ENCODE measurements at regions not wholly inside any gene's neighbourhood (a gene's known extent, or its start where the extent isn't known, plus 50 kb on each side); places are given as distances from the start of the nearest gene placed in this dataset.

GRCh38 chr2:64766841-64767669 is 113.3 kb upstream of the SERTAD2 start:
- TF ChIP-seq TAF1 (IDR thresholded peaks at IDR 0.05; ENCODE audit: borderline replicate concordance, low read depth, low read length) (peak; percentile 20; the same call in 1 of the 2 replicates), POLR2AphosphoS5 (IDR thresholded peaks at IDR 0.05; ENCODE audit: low read depth, low read length) (no peak)
- TF ChIP-seq, protein P1, sequence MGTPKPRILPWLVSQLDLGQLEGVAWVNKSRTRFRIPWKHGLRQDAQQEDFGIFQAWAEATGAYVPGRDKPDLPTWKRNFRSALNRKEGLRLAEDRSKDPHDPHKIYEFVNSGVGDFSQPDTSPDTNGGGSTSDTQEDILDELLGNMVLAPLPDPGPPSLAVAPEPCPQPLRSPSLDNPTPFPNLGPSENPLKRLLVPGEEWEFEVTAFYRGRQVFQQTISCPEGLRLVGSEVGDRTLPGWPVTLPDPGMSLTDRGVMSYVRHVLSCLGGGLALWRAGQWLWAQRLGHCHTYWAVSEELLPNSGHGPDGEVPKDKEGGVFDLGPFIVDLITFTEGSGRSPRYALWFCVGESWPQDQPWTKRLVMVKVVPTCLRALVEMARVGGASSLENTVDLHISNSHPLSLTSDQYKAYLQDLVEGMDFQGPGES (IDR thresholded peaks at IDR 0.05; ENCODE audit: low read depth, low read length), result no peak
- Histone ChIP-seq H3F3A (replicated peaks; ENCODE audit: insufficient read depth) (peaks cover 30% of the 10 kb centered on the region), H3K27me3 (ENCODE audit: insufficient read depth) (no peaks in the 10 kb centered on the region), H3K9ac (peak overlapping the region; percentile 90), H2AFZ (ENCODE audit: low read depth) (peak overlapping the region; percentile 71), H4K20me1 (ENCODE audit: insufficient read depth) (no peaks in the 10 kb centered on the region), H3K9me2 (no peaks in the 10 kb centered on the region), H3K4me3 (ENCODE audit: low read depth in 2 of 2, low read length in 1 of 2) (peak overlapping the region; percentile 63 to 73), H3K4me1 (ENCODE audit: control insufficient read depth in 1 of 2, insufficient read depth in 2 of 2, low read depth in 1 of 2, low read length in 1 of 2) (peaks cover 6 to 22% of the 10 kb centered on the region in 2 experiments), H3K36me3 (replicated peaks in 1 of 2; ENCODE audit: control insufficient read depth in 1 of 2, insufficient read depth in 2 of 2, low read length in 1 of 2) (no peaks in the 10 kb centered on the region), H3K79me2 (ENCODE audit: insufficient read depth) (no peaks in the 10 kb centered on the region), H3K4me2 (peak overlapping the region; percentile 85), H3K27ac (ENCODE audit: low read depth in 2 of 2, low read length in 1 of 2) (peak overlapping the region; percentile 94 to 98), H3K9me3 (no peaks in the 10 kb centered on the region)
- DNase-seq, result peak; percentile 23
- POLR2A ChIA-PET, result interaction anchor here (0.7 to 2.7 kb wide), 5 partner anchors 16 to 113 kb away, joined by 3 to 20 read pairs (median 4); partner anchors contain the start of gene SERTAD2
- WGBS (ENCODE audit: low lambda C conversion rate), result 6% methylated on average over 13 of the region's 13 CpGs
- CTCF ChIA-PET, result interaction anchor here (1.0 to 1.8 kb wide), 7 partner anchors 9 to 372 kb away, joined by 3 to 6 read pairs (median 5); no protein-coding TSS in a partner anchor

DNA sequence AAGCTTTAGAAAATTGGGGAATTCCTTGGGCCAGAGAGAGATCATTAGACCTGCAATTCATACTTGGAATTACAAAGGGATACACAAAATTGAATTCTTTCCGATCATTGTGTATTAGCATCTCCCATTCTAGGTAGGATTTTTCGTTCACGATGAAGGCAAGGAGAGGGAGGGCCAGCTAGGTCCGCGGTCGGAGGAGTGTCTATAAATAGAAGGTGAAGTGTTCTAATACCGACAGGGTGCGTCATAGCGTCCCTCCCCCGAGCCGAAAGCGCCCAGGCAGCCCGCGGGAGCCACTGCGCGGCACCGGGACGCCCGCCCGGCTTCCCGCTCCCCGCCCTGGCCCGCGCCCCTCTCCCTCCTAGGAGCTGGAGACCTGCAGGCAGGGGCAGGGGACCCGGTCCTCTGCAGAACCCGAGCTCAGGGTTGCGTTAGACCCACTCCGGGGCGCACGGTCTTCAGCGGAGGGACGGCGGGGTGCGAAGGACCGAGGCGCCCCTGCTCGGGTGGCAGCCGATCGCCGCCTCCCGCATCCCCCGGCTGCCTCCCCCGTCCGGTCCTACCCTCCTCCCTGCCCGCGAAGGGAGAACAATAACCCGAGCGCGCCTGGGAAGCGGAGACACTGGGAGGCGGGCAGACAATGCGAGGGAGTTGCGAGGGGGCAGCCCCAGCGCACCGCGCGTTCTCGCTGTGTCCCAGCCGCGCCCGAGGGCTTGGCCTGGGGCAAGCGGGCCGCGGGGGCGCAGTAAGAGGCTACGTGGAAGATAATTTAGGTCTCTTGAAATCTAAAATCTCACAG is 114.2 kb upstream of the SERTAD2 start:
- ChIA-PET POLR2A (interaction anchor here (0.7 to 2.7 kb wide), 5 partner anchors 17 to 114 kb away, joined by 3 to 20 read pairs (median 4); partner anchors contain the start of gene SERTAD2), CTCF (interaction anchor here (1.0 to 1.8 kb wide), 7 partner anchors 10 to 371 kb away, joined by 3 to 6 read pairs (median 5); no protein-coding TSS in a partner anchor)
- DNase-seq, result peak; percentile 95
- Histone ChIP-seq H2AFZ (ENCODE audit: low read depth) (peak overlapping the region; percentile 71), H3K4me3 (ENCODE audit: low read depth in 2 of 2, low read length in 1 of 2) (peak overlapping the region; percentile 63 to 73), H3K27ac (ENCODE audit: low read depth in 2 of 2, low read length in 1 of 2) (peak overlapping the region; percentile 94 to 98), H3K9me3 (no peaks in the 10 kb centered on the region), H3K27me3 (ENCODE audit: insufficient read depth) (no peaks in the 10 kb centered on the region), H3K4me1 (ENCODE audit: control insufficient read depth in 1 of 2, insufficient read depth in 2 of 2, low read depth in 1 of 2, low read length in 1 of 2) (peaks cover 4 to 22% of the 10 kb centered on the region in 2 experiments), H3K9me2 (no peaks in the 10 kb centered on the region), H3K79me2 (ENCODE audit: insufficient read depth) (no peaks in the 10 kb centered on the region), H3K9ac (peak overlapping the region; percentile 90), H3K36me3 (replicated peaks in 1 of 2; ENCODE audit: control insufficient read depth in 1 of 2, insufficient read depth in 2 of 2, low read length in 1 of 2) (no peaks in the 10 kb centered on the region), H3F3A (replicated peaks; ENCODE audit: insufficient read depth) (peaks cover 30% of the 10 kb centered on the region), H4K20me1 (ENCODE audit: insufficient read depth) (no peaks in the 10 kb centered on the region), H3K4me2 (peak overlapping the region; percentile 85)
- 1% methylated on average over 34 of the region's 66 CpGs for WGBS (ENCODE audit: low lambda C conversion rate)
- TF ChIP-seq CHD2 (IDR thresholded peaks at IDR 0.05; ENCODE audit: low read length, partially characterized antibody) (peak; percentile 25), RCOR1 (IDR thresholded peaks at IDR 0.05; ENCODE audit: low read length) (no peak), SIN3A (IDR thresholded peaks at IDR 0.05; ENCODE audit: borderline replicate concordance, low read depth, low read length) (peak; percentile 42; the same call in 1 of the 2 replicates), NFIC (IDR thresholded peaks at IDR 0.05; ENCODE audit: borderline replicate concordance) (peak; percentile 46; the same call in 1 of the 2 replicates), RFX5 (IDR thresholded peaks at IDR 0.05; ENCODE audit: low read length) (no peak), JUND (IDR thresholded peaks at IDR 0.05) (peak; percentile 85), EP300 (IDR thresholded peaks at IDR 0.05; ENCODE audit: borderline replicate concordance in 1 of 2, low read depth in 1 of 2, low read length in 1 of 2) (peak in 1 of 2 experiments; percentile 64; a peak in 1 of 4 replicates), RXRA (IDR thresholded peaks at IDR 0.05; ENCODE audit: borderline replicate concordance, low read depth) (peak; percentile 77), EZH2phosphoT487 (IDR thresholded peaks at IDR 0.05; ENCODE audit: borderline replicate concordance, low read depth) (no peak), YY1 (IDR thresholded peaks at IDR 0.05; ENCODE audit: low read depth) (no peak), RAD21 (IDR thresholded peaks at IDR 0.05; ENCODE audit: low read length) (no peak), MXI1 (IDR thresholded peaks at IDR 0.05; ENCODE audit: low read depth, low read length) (peak; percentile 45; the same call in 1 of the 2 replicates), FOSL2 (IDR thresholded peaks at IDR 0.05; ENCODE audit: borderline replicate concordance, low read depth) (peak; percentile 85), ELF1 (IDR thresholded peaks at IDR 0.05) (0 out of 2 replicates have a peak, but pooled peaks have one; percentile 28), POLR2AphosphoS5 (IDR thresholded peaks at IDR 0.05; ENCODE audit: low read depth, low read length) (peak; percentile 75), GATA2 (CRISPR knock-in tag; IDR thresholded peaks at IDR 0.05) (no peak)
- TF ChIP-seq, protein P2, sequence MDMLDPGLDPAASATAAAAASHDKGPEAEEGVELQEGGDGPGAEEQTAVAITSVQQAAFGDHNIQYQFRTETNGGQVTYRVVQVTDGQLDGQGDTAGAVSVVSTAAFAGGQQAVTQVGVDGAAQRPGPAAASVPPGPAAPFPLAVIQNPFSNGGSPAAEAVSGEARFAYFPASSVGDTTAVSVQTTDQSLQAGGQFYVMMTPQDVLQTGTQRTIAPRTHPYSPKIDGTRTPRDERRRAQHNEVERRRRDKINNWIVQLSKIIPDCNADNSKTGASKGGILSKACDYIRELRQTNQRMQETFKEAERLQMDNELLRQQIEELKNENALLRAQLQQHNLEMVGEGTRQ (IDR thresholded peaks at IDR 0.05; ENCODE audit: borderline replicate concordance, low read depth, low read length), result no peak
- TF ChIP-seq, protein P3, sequence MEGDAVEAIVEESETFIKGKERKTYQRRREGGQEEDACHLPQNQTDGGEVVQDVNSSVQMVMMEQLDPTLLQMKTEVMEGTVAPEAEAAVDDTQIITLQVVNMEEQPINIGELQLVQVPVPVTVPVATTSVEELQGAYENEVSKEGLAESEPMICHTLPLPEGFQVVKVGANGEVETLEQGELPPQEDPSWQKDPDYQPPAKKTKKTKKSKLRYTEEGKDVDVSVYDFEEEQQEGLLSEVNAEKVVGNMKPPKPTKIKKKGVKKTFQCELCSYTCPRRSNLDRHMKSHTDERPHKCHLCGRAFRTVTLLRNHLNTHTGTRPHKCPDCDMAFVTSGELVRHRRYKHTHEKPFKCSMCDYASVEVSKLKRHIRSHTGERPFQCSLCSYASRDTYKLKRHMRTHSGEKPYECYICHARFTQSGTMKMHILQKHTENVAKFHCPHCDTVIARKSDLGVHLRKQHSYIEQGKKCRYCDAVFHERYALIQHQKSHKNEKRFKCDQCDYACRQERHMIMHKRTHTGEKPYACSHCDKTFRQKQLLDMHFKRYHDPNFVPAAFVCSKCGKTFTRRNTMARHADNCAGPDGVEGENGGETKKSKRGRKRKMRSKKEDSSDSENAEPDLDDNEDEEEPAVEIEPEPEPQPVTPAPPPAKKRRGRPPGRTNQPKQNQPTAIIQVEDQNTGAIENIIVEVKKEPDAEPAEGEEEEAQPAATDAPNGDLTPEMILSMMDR (IDR thresholded peaks at IDR 0.05), result no peak; the same call in 1 of the 2 replicates
